SIG-M5 treated with dmso at 0.1 percent for 504 hours (cell line): ENCODE measurements at regions not wholly inside any gene's neighbourhood (a gene's known extent, or its start where the extent isn't known, plus 50 kb on each side); places are given as distances from the start of the nearest gene placed in this dataset.
"Not testable (repeated sequence)": the region's sequence is repeated elsewhere in the genome, so short reads cannot be mapped to it uniquely, and the experiment has no call there.

ENCODE experiments used
- DNase-seq: peaks from one replicate; lab custom pipeline; 2025; ENCODE audit not compliant: unreplicated experiment; lab: John Stamatoyannopoulos, UW

GRCh38 chr6:121682666-121683065, 247.2 kb downstream of the GJA1 start:
- DNase-seq: no peak

- DNase-seq: not testable (repeated sequence)
These were observed 250.4 kb downstream of the GJA1 start for GRCh38 chr6:121685806-121686205.

GRCh38 chr6:121686611-121687023, 251.2 kb downstream of the GJA1 start:
- no peak for DNase-seq

- DNase-seq: no peak
These were observed 253.5 kb downstream of the GJA1 start for GRCh38 chr6:121688974-121689373.

GRCh38 chr6:121691126-121691551, 255.7 kb downstream of the GJA1 start:
- no peak for DNase-seq

GRCh38 chr6:121694389-121694788, 258.9 kb downstream of the GJA1 start:
- DNase-seq: no peak

- no peak for DNase-seq
These were observed 259.4 kb downstream of the GJA1 start for GRCh38 chr6:121694801-121695251.

- no peak for DNase-seq
These were observed 259.9 kb downstream of the GJA1 start for GRCh38 chr6:121695329-121695728.

- DNase-seq: no peak
These were observed 262.5 kb downstream of the GJA1 start for GRCh38 chr6:121697921-121698320.

GRCh38 chr6:121698617-121699016, 263.2 kb downstream of the GJA1 start:
- no peak for DNase-seq

- not testable (repeated sequence) for DNase-seq
These were observed 267.7 kb downstream of the GJA1 start for GRCh38 chr6:121703129-121703528.

- no peak for DNase-seq
These were observed 276.0 kb downstream of the GJA1 start for GRCh38 chr6:121711472-121711871.

GRCh38 chr6:121717686-121718085, 282.2 kb downstream of the GJA1 start:
- no peak for DNase-seq

- not testable (repeated sequence) for DNase-seq
These were observed 285.4 kb downstream of the GJA1 start for GRCh38 chr6:121720867-121721266.

- no peak for DNase-seq
These were observed 288.2 kb downstream of the GJA1 start for GRCh38 chr6:121723623-121724022.

GRCh38 chr6:121724576-121724975, 289.1 kb downstream of the GJA1 start:
- no peak for DNase-seq

GRCh38 chr6:121726596-121726995, 291.1 kb downstream of the GJA1 start:
- DNase-seq: no peak

- DNase-seq: no peak
These were observed 295.2 kb downstream of the GJA1 start for GRCh38 chr6:121730616-121731015.

- no peak for DNase-seq
These were observed 295.9 kb downstream of the GJA1 start for GRCh38 chr6:121731381-121731780.

- DNase-seq: no peak
These were observed 297.2 kb downstream of the GJA1 start for GRCh38 chr6:121732641-121733040.

- no peak for DNase-seq
These were observed 297.8 kb downstream of the GJA1 start for GRCh38 chr6:121733234-121733633.

GRCh38 chr6:121740188-121740587, 304.7 kb downstream of the GJA1 start:
- DNase-seq: not testable (repeated sequence)

GRCh38 chr6:121743691-121744090, 308.2 kb downstream of the GJA1 start:
- DNase-seq: no peak

- DNase-seq: peak; percentile 23
These were observed 312.9 kb downstream of the GJA1 start for GRCh38 chr6:121748376-121748775.
